HG03342 (cell line): ENCODE measurements at regions not wholly inside any gene's neighbourhood (a gene's known extent, or its start where the extent isn't known, plus 50 kb on each side); places are given as distances from the start of the nearest gene placed in this dataset.
A peak's percentile ranks its signal among the peaks of the same experiment; 100 is the strongest.
"Not testable (repeated sequence)": the region's sequence is repeated elsewhere in the genome, so short reads cannot be mapped to it uniquely, and the experiment has no call there.

Source experiments
- ATAC-seq: cut with Tn5 transposase; IDR thresholded peaks from one replicate; pipeline ENCODE4 v1.9.1; 2021; ENCODE audit warnings: mild to moderate bottlenecking, moderate library complexity; ENCODE audit not compliant: unreplicated experiment

DNA sequence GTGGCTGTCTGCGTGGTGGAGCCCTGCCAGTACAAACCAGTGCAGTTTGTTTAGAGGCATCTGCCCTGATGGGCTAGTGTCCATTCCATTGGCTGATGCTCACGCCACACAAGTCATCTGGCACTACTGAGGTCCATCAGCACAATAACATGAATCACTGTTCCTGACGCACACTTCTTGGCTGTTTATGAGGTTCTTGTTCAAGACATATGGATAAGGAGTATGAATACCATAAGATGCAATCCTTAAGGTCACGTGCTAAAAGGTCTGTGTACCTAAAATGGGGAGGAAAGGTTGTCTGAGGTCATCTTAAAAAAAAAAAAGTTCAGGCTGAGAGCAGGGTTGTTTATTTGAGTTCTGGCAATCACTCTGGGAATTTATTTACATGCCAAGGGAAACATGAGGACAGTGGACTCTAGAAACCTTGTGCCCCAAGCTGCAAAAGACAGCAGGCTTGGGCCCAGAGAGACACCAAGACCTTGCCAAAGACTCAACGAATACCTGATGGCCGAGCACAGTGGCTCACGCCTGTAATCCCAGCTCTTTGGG lies 54.1 kb upstream of the SHLD1 start:
- ATAC-seq = no peak

DNA sequence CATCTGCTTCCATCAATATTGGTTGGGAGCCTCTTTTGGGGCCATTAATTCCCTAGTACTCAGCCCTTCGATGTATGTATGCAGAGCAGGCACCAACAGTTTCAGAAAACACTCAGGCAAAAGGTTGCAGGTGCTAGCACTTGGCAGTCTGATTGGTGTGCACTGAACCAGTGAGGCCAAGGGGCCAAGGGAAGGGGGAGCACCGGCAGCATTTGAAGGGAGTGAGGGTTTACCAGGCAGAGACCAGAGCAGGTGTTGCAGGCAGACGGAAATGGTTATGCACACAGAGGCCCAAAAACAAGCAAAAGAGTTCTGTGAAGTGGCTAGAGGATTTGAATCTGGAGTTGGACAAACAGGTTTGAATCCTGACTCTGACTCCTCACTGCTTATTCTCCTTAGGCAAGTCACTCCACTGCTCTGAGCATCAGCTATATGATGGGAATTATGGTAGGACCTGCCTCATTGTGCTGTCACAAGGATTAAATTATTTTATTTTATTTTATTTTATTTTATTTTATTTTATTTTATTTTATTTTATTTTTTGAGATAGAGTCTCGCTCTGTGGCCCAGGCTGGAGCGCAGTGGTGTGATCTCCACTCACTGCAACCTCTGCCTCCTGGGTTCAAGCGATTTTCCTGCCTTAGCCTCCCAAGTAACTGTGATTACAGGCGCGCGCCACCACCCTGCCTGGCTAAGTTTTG lies 58.1 kb upstream of the SHLD1 start:
- peak; percentile 99 for ATAC-seq

DNA sequence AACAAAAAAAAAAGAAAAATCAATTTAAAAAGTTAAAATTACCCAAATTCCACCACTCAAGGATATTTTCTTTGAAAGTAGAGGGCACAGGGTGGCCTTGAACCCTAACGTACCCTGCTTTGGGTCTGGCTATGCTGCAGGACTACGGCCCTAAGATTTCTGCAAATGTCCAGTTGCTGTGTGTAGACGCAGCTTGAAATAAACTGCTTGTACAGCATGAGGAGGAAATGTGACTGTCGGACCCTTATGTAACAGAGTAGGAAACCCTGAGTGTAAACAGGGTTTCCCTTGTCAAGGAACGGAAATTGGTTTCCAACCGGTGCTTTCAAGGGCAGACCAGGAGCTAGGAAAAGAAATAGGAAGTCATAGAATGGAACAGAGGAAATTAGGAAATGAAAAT lies 60.7 kb upstream of the SHLD1 start:
- ATAC-seq = no peak

DNA sequence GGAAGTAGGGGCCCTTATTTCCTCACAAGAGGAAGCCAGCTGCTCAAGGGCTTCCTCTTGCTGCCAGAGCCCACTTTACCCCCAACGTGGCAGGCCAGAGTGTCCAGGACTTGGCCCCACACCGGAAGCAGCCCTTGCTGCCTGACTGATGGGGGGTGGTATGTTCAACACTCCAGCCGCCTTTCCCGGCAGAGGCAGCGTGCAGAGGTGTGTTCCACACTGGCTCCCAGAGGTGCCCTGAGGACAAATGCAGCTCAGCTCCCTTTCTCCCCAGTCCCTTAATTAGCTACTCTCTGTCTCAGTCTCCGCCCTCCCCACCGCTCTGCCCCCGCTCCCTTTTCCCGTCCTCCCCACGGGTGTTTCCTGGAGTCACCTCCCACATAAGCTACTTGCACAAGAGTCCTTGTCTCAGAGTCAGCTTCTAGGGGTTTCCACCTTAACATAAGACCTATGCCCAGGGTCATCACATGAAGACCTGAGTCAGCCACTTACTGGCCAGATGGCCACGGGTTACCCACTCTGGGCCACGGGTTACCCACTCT lies 61.7 kb upstream of the SHLD1 start:
- ATAC-seq = no peak

DNA sequence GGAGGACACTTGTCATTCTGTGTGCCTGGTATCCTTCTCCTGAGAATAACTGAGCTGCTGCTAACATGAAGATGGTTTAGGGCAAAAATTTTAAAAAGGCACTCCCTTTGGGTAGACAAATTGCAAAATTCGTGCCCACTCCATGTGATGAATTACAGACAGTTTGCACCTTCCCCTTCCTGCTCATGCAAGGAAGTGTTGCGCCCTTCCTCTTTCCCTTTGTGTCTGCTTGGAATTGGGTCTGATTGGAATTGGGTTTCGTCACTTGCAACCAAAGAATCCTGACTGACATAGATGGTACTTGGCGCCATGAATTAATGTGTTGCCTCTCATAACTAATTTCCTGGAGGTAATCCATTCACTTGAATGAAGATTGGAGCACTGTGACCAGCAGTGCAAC lies 62.3 kb upstream of the SHLD1 start:
- ATAC-seq = no peak

DNA sequence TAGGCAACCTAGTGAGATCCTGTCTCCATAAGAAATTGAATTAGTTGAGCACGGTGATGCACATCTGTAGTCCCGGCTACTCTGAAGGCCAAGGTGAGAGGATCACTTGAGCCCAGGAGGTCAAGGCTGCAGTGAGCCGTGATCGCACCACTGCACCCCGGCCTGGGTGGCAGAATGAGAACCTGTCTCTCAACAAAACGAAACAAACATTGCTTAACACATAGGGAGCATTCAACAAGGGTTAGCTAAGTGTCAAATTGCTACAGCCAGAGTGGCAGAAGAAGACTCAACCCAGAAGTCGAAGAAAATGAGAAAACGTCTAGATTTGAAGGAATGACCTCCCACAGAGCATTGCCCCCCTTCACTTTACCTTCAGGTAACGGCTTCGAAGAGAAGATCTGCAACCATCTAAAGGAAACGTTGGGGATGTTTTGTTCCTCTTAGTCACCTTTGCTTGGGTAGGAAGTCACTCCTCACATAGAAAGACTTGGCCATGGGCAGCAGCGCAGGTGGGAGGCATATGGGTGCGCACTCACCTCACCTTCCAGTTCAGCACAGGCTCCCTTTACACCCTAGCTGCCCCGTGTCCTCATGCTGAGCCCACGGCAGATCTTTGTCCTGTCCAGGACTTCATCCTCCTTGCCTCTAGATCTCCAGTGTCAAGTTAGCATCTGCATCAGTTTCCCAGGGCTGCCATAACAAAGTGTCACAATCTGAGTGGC lies 63.7 kb upstream of the SHLD1 start:
- no peak for ATAC-seq

DNA sequence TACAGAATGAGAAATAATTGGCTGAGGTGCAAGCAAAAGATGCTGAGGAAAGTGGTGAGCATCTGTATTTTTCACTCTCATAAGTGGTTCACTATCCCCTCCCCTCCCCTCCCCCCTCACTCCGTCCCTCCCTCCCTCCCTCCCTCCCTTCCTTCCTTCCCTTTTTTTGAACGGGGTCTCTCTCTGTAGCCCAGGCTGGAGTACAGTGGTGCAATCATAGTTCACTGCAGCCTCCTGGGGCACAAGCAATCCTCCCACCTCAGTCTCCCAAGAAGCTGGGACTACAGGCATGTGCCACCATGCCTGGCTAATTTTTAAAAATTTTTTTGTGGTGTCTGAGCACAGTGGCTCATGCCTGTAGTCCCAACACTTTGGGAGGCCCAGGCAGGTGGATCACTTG lies 67.6 kb upstream of the SHLD1 start:
- ATAC-seq = not testable (repeated sequence)

DNA sequence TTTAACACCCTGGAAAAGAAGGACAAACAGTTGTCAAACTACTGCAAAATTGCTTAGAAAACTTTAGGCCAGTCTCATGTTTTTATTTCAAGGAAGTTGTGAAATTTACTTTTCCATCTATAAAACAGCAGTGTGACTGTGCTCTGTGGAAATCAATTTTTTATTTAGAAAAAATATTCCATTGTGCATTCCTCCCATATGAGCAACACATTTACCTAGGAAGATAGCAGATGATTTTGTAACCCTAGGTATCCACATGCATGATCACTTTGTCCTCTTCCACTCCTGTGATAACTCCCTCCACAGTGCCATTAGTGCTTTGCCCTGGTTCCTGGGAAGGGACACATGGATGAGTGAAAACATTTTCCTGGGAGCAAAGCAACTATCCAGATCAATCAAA lies 69.4 kb upstream of the GPCPD1 start:
- no peak for ATAC-seq

DNA sequence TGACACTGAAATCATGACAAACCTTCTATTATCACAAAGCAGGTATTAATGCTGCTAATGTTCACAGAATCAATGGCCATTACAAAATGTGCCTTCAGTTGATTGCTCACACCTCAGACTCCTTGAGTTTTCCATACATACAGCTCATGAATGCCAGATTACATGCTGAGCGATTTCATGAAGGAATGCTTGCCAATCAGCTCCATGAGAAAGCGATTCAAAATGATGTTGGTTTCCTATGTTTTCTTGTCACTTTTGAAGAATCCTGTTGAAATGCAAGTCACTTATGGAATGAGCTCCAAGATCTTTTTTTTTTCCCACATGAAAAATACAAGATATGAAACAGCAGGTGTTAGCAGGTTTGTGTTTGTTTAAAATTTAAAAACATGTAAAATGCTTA lies 68.0 kb upstream of the GPCPD1 start:
- no peak for ATAC-seq

DNA sequence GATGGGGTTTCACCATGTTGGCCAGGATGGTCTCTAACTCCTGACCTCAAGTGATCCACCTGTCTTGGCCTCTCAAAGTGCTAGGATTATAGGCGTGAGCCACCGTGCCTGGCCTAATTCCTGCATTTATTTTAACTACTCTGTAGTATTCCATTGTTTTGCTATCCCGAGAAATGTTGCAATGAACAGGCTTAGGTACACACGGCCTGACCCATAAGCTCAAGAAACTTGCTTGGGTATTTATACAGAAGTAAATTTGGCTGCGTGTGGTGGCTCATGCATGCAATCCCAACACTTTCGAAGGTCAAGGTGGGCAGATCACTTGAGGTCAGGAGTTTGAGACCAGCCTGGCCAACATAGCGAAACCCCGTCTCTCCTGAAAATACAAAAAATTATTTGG lies 67.1 kb upstream of the GPCPD1 start:
- not testable (repeated sequence) for ATAC-seq

DNA sequence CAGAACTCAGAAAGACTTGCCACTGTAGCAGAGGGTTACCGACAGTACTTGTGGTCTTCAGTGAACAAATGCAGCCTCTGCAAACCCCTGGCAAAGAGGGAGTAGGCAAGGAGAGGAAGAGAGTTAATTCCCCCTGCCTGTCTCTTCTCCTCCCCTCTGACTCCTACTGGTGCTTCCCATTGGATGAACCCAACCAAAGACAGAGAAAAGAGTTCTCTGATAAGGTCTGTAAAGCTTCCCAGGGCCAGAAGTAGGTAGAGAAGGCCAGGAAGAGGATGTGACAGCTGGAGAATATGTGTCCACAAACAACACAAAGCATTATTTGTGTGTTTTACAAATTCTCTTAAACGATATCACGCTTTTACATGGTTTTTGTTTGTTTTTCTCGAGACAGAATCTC lies 66.6 kb upstream of the GPCPD1 start:
- no peak for ATAC-seq

DNA sequence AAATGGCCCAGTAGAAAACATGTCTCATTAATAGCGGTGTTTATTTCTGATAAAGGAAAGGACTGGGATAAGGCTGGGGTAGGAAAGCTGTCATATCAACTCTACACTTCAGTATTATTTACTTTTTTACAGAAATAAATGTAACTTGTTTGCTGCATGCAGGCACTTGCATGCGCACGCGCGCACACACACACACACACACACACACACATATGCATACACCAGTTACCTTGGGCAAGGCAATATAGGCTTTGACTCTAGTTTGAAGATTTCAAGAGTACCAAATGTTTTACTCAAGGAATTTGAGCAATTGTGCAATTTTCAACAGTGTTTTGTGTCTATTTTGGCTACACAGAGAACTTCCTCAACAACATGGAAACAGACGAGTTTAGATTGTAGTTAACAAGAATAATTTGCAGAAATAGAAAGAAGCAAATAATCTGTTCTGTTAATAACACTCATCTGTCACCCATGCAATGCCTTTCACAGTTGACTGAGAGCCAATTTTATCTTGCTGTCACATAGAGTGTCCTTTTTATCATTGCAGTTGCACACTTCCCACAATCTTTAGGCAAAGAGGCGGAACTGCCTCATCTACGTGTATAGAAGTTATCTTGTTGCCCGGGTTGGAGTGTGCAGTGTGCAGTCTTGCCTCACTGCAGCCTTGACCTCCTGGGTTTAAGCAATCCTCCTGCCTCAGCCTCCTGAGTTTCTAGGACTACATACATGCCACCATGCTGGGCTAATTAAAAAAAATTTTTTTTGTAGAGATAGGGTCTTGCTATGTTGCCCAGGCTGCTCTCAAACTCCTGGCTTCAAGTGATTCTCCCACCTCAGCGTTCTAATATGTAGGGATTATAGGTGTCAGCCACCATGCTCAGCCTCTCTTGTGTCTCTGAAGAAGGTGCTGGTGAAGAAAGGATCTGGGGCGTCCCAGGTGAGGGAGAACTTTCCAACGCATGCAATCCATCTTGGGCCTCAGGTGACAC lies 64.6 kb upstream of the GPCPD1 start:
- ATAC-seq = no peak

DNA sequence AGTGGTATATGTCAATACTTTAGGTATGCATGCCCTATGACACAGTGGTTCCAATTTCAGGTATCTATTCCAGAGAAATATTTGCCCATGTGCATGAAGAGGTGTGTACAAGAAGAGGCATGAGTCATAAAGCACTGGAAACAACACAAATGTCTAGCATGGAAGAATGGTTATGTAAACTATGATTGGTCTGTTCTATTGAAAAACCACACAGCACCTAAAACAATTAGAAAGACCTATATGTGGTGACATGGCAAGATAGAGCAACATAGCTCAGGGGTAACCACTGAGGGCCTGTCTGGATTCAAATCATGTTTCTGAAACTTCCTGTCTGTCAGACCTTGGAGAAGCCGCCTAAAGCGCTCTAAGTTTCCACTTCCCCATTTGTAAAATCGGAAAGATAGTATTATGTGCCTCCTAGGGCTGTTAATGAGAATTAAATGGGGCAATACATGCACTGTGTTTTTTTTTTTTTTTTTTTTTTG lies 63.4 kb upstream of the GPCPD1 start:
- ATAC-seq = peak; percentile 90

DNA sequence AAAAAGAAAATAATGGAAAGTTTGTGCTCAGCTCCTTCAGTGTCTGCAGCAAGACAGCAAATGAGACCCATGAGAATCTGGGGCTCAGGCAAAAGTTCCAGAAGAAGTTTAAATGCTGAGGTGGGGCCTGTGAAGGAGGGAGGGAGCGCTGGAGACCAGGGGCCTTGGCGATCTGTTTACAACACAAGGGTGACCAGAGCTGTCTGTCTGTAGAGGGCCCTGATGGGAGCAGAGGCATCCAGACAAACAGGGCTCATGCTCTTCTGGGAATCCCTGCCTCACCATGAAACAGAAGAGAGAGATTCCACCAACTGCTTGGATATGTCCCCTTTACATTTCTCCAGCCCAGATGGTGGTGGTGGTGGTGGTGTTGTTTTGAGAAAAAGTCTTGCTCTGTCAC lies 60.1 kb upstream of the GPCPD1 start:
- no peak for ATAC-seq

DNA sequence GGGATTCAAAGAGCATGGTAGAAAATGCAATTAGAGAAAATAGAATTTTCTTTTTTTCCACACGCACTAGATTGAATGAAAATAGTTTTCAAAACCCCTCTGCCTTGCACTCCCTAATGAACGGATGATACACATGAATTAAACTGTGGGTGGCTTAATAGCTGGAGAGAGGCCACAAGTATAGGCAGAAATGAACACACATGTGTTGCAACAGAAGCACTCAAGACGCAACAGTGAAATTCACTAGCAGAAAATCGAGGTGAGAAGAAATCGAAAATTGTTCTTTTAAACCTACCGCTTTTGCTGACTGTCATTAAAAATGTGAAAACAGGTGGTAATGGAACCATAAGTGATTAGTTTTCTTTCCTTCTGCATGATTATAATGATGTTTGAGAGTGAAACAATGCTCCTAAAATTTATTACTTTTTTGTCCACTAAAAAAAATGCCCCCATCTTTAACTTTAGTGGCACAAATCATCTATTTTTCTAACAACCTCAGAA lies 59.3 kb upstream of the GPCPD1 start:
- ATAC-seq = no peak

DNA sequence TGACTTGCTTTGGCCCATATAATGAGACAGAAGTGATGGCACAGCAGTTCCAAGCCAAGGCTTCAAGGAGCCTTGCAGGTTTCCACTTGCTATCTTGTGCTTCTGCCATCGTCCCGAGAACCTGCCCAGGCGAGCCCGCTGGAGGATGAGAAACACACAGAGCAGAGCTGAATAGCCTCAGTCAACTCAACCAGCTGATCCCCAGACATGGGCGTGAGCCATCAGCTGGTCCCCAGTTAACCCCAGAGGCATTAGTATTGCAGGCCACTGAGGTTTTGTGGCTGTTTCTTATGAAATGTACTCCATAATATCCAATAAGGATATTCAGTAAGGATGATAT lies 57.7 kb upstream of the GPCPD1 start:
- no peak for ATAC-seq

DNA sequence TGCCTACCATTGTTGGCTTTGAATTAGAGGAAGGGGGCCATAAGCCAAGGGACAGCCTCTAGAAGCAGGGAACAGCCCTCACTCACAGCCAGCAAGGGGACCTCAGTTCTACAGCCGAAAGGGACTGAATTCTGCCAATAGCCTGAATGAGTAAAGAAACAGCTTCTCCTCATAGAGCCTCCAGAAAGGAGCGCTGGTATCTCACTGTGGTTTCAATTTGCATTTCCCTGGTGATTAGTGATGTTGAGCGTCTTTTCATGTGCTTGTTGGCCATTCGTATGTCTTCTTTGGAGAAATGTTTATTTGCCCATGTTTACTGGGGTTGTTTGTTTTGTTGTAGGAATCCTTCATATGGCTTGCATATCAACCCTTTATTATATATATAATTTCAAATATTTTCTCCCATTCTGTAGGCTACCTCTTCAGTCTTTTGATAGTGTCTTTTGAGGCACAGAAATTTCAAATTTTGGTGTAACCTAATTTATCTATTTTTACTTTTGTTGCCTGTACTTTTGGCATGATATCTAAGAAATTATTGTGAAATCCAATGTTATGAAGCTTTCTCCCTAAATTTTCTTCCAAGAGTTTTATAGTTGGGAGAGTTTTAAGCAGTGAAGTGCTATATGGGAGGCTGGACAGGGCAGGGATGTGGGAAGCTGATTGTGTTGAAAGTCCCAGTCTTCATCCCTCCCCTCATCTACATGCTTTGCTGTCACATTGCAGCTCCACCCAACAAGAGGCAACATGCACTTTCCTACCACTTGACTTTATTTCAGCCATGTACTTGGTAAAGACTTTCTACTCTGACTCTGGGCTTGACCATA lies 57.1 kb upstream of the GPCPD1 start:
- ATAC-seq = no peak

DNA sequence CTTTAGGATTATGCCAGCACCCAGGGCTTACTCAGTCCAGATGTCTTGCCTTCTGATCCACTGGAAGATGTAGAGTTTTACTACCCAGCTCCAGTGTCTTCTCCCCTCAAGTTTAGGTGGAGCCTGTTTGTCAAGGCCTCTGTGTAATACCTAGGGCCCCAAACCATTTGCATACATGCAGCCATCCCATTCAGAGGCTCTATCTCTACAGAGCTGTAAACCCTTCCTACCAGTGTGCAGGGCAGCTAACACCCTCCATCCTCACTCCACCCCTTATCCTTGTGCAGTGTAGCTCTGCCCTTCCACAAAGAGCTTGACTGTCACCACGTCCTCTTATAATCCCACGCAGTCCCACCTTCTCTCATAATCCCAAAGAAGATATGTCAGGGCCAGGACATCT lies 54.6 kb upstream of the GPCPD1 start:
- no peak for ATAC-seq

DNA sequence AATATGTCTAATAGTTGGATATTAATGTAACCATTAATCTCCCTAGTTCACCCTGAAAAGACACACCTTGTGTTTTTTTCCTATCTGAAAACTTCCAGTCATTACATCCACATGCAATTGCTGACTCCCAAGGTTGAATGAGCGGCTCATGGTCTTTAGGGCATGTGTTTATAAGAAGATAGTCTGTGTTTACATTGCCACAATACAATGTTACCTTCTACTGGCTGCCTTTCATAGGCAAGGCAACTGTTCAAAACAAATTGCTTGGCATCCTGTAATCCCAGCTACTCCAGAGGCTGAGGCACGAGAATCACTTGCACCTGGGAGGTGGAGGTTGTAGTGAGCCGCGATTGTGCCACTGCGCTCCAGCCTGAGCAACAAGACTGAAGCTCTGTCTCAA lies 52.6 kb upstream of the GPCPD1 start:
- no peak for ATAC-seq

DNA sequence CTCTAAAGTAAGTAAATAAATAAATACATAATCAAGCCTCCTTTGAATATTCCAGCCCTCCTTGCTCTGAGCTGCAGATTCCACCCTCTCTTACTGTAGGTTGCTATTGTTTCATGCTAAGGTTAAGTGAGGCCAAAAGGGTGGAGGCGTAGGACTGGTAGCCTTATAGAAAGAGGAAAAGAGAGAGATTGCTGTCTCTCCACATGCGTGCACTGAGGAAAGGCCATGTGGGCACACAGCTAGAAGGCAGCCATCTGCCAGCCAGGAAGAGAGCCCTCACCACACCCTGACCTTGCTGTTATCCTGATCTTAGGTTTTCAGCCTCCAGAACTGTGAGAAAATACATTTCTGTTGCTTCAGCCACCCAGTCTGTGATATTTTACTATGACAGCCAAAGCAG lies 52.0 kb upstream of the GPCPD1 start:
- no peak for ATAC-seq
